NCI-H2227 (cell line): ENCODE measurements at regions not wholly inside any gene's neighbourhood (a gene's known extent, or its start where the extent isn't known, plus 50 kb on each side); places are given as distances from the start of the nearest gene placed in this dataset.

Source experiments
- DNase-seq: peaks from one replicate; lab custom pipeline; 2025; ENCODE audit not compliant: unreplicated experiment; lab: John Stamatoyannopoulos, UW

GRCh38 chr15:61743345-61743909, 316.8 kb downstream of the VPS13C start:
- DNase-seq: no peak

GRCh38 chr15:61742591-61742990, 317.7 kb downstream of the VPS13C start:
- DNase-seq: no peak

DNA sequence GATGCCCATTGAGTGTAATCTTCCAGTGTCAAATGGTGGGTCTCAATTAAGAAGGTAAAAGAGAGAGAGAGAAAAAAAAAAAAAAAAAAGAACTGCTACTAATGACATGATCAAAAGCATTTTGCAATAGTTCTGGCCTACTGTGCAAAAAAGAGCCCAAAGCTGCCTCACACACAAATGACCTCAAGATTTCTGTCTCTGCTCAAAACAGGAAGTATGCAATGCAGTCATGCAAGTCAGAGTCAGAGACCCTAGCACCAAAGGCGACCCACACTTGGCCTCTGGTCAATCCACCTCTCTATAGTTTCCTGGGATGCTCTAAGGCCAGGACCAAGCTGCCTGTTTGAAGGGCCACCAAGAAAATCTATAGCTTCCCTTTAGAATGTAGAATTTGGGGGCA, 323.5 kb downstream of the VPS13C start:
- no peak for DNase-seq

GRCh38 chr15:61731099-61731498, 329.1 kb downstream of the VPS13C start:
- DNase-seq: no peak

GRCh38 chr15:61729646-61730045, 330.6 kb downstream of the VPS13C start:
- no peak for DNase-seq

- DNase-seq: no peak
Measured at GRCh38 chr15:61726166-61726565, 334.1 kb downstream of the VPS13C start.

DNA sequence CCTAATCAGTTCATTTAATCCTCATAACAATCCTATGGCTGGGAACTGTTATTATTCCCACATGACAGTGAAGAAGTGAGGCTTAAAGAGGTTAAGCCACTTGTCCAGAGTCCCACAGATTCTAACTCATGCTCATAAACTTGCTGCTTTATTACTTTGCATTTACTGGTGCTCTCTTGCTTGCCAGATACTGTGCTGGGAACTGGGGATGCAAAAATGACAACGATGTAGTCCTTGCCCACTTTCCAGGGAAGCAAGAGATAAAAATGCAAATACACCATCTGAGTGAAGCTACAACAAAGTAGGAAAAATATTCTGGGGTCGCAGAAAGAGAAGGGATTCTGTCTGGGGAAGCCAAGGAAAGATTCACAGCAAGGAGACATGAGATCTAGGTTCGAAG, 335.0 kb downstream of the VPS13C start:
- DNase-seq: no peak

DNA sequence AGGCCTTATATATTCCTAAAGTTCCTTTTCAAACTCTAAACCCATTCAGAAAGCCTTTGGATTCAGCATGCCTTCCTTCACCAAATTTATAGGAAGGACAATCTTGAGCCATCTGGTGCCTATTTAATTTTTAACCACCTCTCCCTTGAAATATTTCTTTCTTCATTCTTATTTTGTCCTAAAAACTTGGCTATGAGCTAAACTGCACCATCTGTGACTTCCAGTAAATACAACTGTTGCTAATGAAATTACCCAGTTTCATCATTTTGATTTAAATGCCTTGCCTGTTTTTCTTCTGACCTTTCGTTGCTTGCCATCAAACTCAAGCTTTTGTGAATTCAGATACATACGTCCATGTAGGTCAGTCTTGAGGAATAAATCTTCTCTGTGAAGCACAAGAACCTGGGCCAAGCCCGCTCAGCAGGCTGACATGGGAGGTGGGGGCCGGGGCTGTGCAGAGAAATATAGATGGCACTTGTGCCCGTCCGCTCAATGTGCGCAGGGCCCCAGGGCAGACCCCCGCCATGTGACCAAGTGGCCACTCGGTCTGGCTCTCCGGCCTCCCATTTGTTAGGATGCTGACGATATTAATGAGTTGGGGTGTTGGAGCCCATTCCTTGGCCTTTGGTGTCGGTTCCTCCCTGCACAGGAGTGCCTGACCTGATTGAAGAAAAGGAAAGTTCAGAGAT, 335.9 kb downstream of the VPS13C start:
- no peak for DNase-seq

DNA sequence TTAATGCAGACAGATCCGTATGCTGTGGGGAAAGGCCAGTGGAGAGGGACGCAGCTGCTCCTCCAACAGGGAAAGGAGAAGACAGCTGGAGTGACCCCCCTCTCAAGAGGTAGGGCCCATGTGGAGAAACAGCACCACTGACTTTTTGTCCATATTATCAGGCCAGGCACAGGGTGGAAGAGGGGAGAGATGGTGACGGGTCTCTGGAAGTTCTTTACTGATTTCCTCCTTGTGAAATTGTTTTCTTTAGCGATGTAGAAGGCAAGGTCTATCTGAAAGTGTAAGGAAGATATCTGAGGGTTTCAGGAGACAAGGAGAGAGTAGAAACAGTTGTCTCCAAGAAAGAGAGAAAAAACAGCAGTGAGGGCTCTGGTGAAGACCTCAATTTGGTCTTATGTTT, 338.8 kb downstream of the VPS13C start:
- no peak for DNase-seq

DNA sequence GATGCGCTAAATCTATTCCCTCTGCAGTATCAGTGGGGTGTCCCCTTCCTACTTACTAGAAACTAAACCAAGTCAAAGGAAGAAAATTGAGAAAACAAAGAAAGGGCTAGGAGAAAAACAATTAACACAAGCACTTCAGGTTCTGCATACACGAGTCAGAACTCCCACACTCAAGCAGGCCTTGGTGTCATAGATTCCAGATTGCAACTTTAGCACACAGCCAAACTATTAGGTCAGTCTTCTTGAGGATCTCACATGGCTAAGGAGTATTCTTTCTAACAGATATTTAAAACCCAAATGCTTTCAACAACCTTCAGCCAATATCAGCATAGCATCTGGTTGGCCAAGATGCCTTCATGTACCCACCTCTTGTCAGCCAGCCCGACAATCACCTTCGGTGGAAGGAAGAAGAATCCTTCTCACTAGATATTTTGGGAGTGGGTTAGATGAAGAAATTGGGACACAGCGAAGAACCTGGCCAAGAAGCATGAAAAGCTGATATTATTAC, 340.0 kb downstream of the VPS13C start:
- no peak for DNase-seq

DNA sequence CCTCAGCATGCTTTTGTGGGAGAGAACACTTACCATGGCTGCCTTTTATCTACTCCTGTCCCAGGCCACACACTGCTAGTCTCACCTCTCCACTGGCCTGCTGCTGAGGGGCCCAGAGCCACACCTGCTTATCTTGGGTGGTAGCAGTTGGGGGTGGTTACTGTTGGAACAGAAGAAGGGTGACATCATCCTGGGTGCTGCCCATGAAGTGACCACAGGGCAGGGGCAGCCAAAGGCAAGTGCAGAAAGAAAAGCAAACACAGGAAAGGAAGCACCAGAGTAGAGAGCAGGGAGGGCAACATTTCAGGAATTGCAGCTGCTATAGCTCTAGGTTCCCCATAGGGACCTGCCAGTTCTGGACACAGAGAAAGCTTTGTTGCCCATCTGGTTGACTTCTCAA, 345.2 kb downstream of the VPS13C start:
- no peak for DNase-seq

- no peak for DNase-seq
Measured at GRCh38 chr15:61712129-61712759, 348.0 kb downstream of the VPS13C start.

DNA sequence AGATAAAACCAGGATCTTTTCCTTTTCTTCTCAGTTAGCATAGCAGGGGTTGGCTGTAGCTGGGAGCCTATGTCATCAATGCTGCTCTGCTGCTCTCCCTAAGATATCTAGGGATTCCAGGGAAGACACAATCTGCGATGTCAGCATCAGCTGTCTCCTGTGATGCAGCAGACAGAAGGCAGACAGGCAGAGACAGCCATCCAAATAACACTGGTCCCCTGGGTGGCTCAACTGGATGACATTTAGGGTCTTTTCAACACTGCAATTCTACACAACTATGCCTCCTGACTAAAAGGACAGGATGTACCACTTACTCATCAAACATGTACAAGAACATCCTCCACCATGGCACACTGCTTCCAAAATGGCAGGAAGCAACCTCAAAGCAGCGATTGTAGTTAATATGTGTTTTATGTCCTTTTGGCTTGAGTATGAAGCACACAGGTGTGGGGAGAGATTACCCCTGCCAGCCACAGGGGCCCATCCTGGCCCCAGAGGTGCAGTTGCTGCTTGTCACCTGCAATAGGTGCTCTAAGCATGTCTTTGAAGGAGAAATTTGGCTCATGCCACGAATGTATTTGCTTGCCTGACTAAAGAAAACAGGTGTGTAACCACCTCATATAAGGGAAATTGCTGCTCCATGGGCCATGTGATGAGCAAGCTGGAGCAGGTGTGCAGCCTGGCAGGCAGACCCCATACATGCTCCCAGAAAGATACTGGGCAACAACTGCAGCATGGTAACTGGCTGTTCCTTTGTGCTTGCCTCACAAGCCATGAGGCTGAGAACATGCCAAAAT, 357.8 kb downstream of the VPS13C start:
- no peak for DNase-seq

- no peak for DNase-seq
Measured at GRCh38 chr15:61701455-61701854, 358.8 kb downstream of the VPS13C start.

GRCh38 chr15:61700803-61701202, 359.4 kb downstream of the VPS13C start:
- no peak for DNase-seq

DNA sequence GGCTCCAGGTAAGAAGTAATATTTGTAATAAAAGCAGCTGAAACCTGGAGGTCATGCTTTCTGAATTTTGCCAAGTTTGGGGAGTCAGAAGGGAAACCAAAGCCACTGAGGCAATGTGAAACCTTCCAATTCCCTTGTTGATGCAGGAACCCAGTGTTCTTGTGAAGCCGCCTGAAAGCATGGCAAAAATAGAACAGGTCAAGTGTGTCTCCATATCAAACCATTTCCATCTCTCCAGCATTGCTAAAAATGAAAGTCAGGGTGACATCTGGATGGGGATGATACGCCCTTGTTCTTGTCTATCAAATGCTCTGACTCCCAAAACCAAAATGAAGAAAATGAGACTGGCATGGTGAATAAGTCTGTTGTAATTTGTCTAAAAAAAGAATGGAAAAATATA, 362.5 kb downstream of the VPS13C start:
- DNase-seq: no peak

DNA sequence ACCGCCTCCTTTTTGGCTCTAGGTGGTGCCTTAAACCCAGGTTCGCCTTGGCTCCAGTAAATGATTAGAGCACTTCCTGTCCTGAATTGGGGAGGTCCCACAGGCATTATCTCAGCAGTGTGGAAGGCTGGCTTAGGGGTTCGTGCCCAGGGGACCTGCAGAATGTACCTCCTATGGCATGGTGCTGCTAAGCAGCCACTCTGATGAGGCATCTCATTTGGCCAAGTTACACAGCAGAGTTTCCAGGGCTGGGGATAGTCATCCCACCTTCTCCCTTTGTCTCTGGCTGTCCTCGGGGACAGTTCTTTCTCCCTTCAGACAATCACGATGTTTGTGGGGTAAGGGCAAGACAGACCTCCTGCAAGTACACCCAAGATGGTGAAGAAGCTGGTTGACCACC, 371.2 kb downstream of the VPS13C start:
- DNase-seq: no peak

DNA sequence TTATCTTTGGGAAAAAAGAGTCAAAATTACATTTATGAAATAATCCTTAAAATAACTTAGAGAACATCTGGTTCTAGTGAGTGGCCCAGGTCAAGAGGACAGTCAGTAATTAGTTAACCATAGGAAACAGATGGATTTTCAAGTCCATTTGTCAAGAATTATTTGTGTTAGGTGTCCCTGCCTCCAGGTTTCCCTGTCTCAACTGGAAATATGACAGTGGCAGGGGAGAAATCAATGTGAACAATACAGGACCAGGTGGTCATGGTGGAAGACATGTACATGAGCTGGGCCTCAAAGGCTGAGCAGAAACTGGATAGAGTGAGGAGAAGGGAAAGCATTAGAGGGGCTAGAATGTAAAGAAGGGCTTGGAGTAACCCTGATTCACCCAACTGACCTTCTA, 372.6 kb downstream of the VPS13C start:
- DNase-seq: no peak

DNA sequence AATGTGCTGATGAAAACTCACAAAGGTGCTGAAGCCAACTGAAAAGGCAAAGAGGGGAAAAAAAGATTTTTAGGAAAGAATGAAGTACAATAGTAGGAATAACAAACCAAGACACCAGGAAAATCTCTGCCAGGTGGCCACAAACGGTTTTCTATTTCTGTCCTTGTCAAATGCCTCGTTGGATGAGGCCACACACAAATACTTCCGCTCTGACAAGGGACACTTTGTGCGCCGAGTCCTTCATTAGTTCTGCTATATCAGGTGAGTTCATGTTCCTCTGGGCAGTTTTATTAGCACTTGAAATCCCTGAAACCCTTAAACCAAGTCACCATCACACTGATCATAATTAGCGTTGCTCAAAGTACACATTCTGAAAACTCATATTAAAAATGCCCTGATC, 373.1 kb downstream of the VPS13C start:
- DNase-seq: no peak

DNA sequence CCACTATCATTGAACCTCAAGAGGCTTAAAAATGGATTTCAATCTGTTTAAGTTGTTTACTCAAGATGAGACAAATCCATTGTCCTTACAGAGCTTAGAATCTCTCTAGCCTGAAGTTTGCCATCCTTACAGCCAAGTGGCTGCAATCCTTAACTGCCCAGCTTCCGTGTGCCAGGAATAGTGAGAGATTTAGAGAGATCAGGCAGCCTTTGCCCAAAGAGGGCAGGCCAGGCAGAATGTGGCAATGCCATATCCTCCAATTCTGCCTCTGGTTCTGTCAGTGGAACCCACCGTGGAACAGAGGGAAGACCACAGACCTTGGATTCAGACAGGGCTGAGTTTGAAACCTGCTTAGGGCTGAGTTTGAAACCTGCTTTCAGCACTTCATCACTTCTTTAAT, 374.3 kb downstream of the VPS13C start:
- no peak for DNase-seq

DNA sequence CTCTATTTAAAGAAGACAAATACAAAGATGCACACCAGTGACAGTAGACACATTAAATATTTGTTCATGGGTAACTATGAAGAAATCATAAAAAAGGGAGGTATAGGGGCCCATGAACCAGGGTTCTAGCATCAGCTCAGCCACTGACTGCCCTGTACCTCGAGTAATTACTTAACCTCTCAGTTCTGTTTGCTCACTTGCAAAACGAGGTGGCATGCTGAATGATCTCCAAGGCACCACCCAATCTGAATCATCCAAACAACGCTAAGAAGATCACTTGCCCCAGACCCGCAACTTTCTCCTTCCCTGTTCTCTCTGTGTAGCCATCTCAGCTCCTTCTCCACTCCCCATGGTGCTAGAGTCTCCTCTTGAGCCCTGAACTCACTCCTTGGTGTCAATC, 374.7 kb downstream of the VPS13C start:
- DNase-seq: no peak
